SK-N-SH treated with all-trans-retinoic acid at 6 μM for 48 hours (cell line): ENCODE measurements at regions not wholly inside any gene's neighbourhood (a gene's known extent, or its start where the extent isn't known, plus 50 kb on each side); places are given as distances from the start of the nearest gene placed in this dataset.

Source experiments
- ATAC-seq: fragments of 200-7000 bp; cut with Tn5 transposase; 3 replicates; pipeline ENCODE4 v1.9.1; 2020; ENCODE audit warnings: mild to moderate bottlenecking, moderate library complexity
- BACH2 ChIP-seq: fragments of 250-450 bp; sonication (Bioruptor Pico); IDR thresholded peaks from 2 replicates; pipeline ENCODE4 v1.9.0; 2021; ENCODE audit warnings: mild to moderate bottlenecking, borderline replicate concordance
- CREB5 ChIP-seq: fragments of 250-450 bp; sonication (Bioruptor Pico); IDR thresholded peaks from 2 replicates; pipeline ENCODE4 v1.5.1; 2020; ENCODE audit warnings: low read depth, mild to moderate bottlenecking, moderate library complexity
- CSRNP3 ChIP-seq: fragments of 250-450 bp; sonication (Bioruptor Pico); IDR thresholded peaks from 2 replicates; pipeline ENCODE4 v1.5.1; 2021; ENCODE audit warnings: mild to moderate bottlenecking, moderate library complexity
- ISL1 ChIP-seq: fragments of 250-450 bp; sonication (Bioruptor Pico); IDR thresholded peaks from 2 replicates; pipeline ENCODE4 v2.1.2; 2022; ENCODE audit warnings: mild to moderate bottlenecking, moderate library complexity
- PATZ1 ChIP-seq: fragments of 250-450 bp; sonication (Bioruptor Pico); IDR thresholded peaks from 2 replicates; pipeline ENCODE4 v1.8.0; 2020; ENCODE audit warnings: mild to moderate bottlenecking, moderate library complexity, borderline replicate concordance
- POU6F1 ChIP-seq: fragments of 250-450 bp; sonication (Bioruptor Pico); IDR thresholded peaks from 2 replicates; pipeline ENCODE4 v1.8.0; 2021; ENCODE audit warnings: low read depth, mild to moderate bottlenecking, moderate library complexity, borderline replicate concordance
- PPARA ChIP-seq: fragments of 250-450 bp; sonication (Bioruptor Pico); IDR thresholded peaks from 2 replicates; pipeline ENCODE4 v1.5.0; 2020; ENCODE audit warnings: mild to moderate bottlenecking, borderline replicate concordance
- RARB ChIP-seq: fragments of 250-450 bp; sonication (Bioruptor Pico); IDR thresholded peaks from 2 replicates; pipeline ENCODE4 v1.8.0; 2021; ENCODE audit warnings: mild to moderate bottlenecking, moderate library complexity
- SNAI2 ChIP-seq: fragments of 250-450 bp; sonication (Bioruptor Pico); IDR thresholded peaks from 2 replicates; pipeline ENCODE4 v1.5.0; 2020; ENCODE audit warnings: mild to moderate bottlenecking, moderate library complexity
- TCF4 ChIP-seq: fragments of 250-450 bp; sonication (Bioruptor Pico); IDR thresholded peaks from 2 replicates; pipeline ENCODE4 v1.8.0; 2021; ENCODE audit warnings: mild to moderate bottlenecking, moderate library complexity, borderline replicate concordance
- TOX ChIP-seq: fragments of 250-450 bp; sonication (Bioruptor Pico); IDR thresholded peaks from 2 replicates; pipeline ENCODE4 v1.8.0; 2021; ENCODE audit warnings: mild to moderate bottlenecking, moderate library complexity, borderline replicate concordance
- TSHZ2 ChIP-seq: fragments of 250-450 bp; sonication (Bioruptor Pico); IDR thresholded peaks from 2 replicates; pipeline ENCODE4 v1.5.0; 2020; ENCODE audit warnings: mild to moderate bottlenecking, moderate library complexity
- ZC3H10 ChIP-seq: fragments of 250-450 bp; sonication (Bioruptor Pico); IDR thresholded peaks from 2 replicates; pipeline ENCODE4 v1.5.1; 2021; ENCODE audit warnings: mild to moderate bottlenecking, moderate library complexity
- ZFP3 ChIP-seq: fragments of 250-450 bp; sonication (Bioruptor Pico); IDR thresholded peaks from 2 replicates; pipeline ENCODE4 v1.5.0; 2020; ENCODE audit warnings: mild to moderate bottlenecking, moderate library complexity
- ZFP30 ChIP-seq: fragments of 450-650 bp; formaldehyde crosslinking; IDR thresholded peaks from 2 replicates; pipeline ENCODE4 v1.5.0; 2022; ENCODE audit warnings: mild to moderate bottlenecking, moderate library complexity
- ZNF565 ChIP-seq: fragments of 450-650 bp; formaldehyde crosslinking; conservative IDR thresholded peaks from 2 replicates; pipeline ENCODE4 v1.5.0; 2020; ENCODE audit warnings: low read depth, mild to moderate bottlenecking, moderate library complexity
- ZNF70 ChIP-seq: fragments of 450-650 bp; formaldehyde crosslinking; IDR thresholded peaks from 2 replicates; pipeline ENCODE4 v1.5.0; 2020; ENCODE audit warnings: mild to moderate bottlenecking, moderate library complexity
- ZNF8 ChIP-seq: fragments of 450-650 bp; formaldehyde crosslinking; IDR thresholded peaks from 2 replicates; pipeline ENCODE4 v1.5.0; 2020; ENCODE audit warnings: mild to moderate bottlenecking, moderate library complexity

GRCh38 chr5:130729541-130729940 lies 435.5 kb downstream of the HINT1 start:
- TF ChIP-seq POU6F1 (CRISPR knock-in tag) (no peak), TCF4 (CRISPR knock-in tag) (no peak), CREB5 (no peak), ZC3H10 (CRISPR knock-in tag) (no peak), ZNF8 (CRISPR knock-in tag) (no peak), CSRNP3 (no peak), PPARA (no peak), SNAI2 (CRISPR knock-in tag) (no peak), ZFP3 (CRISPR knock-in tag) (no peak), ZNF565 (CRISPR knock-in tag) (no peak)
- ATAC-seq, result no peak

- TF ChIP-seq ZFP30 (no peak), ISL1 (CRISPR knock-in tag) (no peak), ZFP3 (CRISPR knock-in tag) (no peak), PATZ1 (CRISPR knock-in tag) (no peak), ZNF70 (no peak), ZNF565 (CRISPR knock-in tag) (no peak), TOX (CRISPR knock-in tag) (no peak), CSRNP3 (no peak), ZNF8 (CRISPR knock-in tag) (no peak), RARB (CRISPR knock-in tag) (no peak), PPARA (no peak), ZC3H10 (CRISPR knock-in tag) (no peak), BACH2 (CRISPR knock-in tag) (no peak), TSHZ2 (CRISPR knock-in tag) (no peak), POU6F1 (CRISPR knock-in tag) (no peak)
- ATAC-seq, result no peak
Observed at GRCh38 chr5:130727830-130728229, 437.2 kb downstream of the HINT1 start.
